Spleen (tissue), 11 donors: ENCODE measurements at regions not wholly inside any gene's neighbourhood (a gene's known extent, or its start where the extent isn't known, plus 50 kb on each side); places are given as distances from the start of the nearest gene placed in this dataset.

Source experiments
- DNase-seq: peaks from one replicate; pipeline ENCODE4 v3.0.0-alpha.2; 2020
- H3K27ac ChIP-seq, 8 donors: fragments of 200-600 bp; sonication (generic) in 7 of 8; 1 replicate in 4 of 8; 2 replicates in 4 of 8; pipeline versions ENCODE4 v1.5.0 to v1.8.0; 2016 to 2021; ENCODE audit warnings: inconsistent platforms in 4 of 8, mild to moderate bottlenecking in 4 of 8, moderate library complexity in 1 of 8
- H3K27me3 ChIP-seq, 7 donors: fragments of 200-600 bp; sonication (generic) in 6 of 7; replicated peaks in 1 of 7; 1 replicate in 4 of 7; 2 replicates in 3 of 7; pipeline versions ENCODE4 v1.5.0 to v1.8.0; 2016 to 2021; ENCODE audit warnings: inconsistent platforms in 3 of 7, mild to moderate bottlenecking in 1 of 7
- H3K36me3 ChIP-seq, 6 donors: fragments of 200-600 bp; sonication (generic) in 5 of 6; 1 replicate in 4 of 6; 2 replicates in 2 of 6; pipeline versions ENCODE4 v1.5.0 to v1.8.0; 2016 to 2021; ENCODE audit warnings: inconsistent platforms in 2 of 6
- H3K4me1 ChIP-seq, 6 donors: fragments of 200-600 bp; sonication (generic) in 5 of 6; 1 replicate in 3 of 6; 2 replicates in 3 of 6; pipeline versions ENCODE4 v1.5.0 to v1.8.0; 2016 to 2021; ENCODE audit warnings: inconsistent platforms in 3 of 6
- H3K4me3 ChIP-seq, 8 donors: fragments of 200-600 bp; sonication (generic) in 7 of 8; 1 replicate in 4 of 8; 2 replicates in 4 of 8; pipeline versions ENCODE4 v1.5.0 to v1.8.0; 2016 to 2021; ENCODE audit warnings: inconsistent platforms in 4 of 8, mild to moderate bottlenecking in 4 of 8, moderate library complexity in 2 of 8
- H3K9me3 ChIP-seq, 8 donors: fragments of 200-600 bp; sonication (generic) in 7 of 8; 1 replicate in 4 of 8; 2 replicates in 4 of 8; pipeline versions ENCODE4 v1.5.0 to v1.8.0; 2016 to 2021; ENCODE audit warnings: inconsistent platforms in 4 of 8
- POLR2A ChIP-seq, 3 donors: fragments of 450-650 bp; IDR thresholded peaks; one replicate each; pipeline ENCODE4 v1.5.1; 2017; ENCODE audit warnings: antibody characterized with exemption in 3 of 3, mild to moderate bottlenecking in 1 of 3
- POLR2AphosphoS5 ChIP-seq, 3 donors: sonication (generic); formaldehyde crosslinking; IDR thresholded peaks; one replicate each; pipeline ENCODE4 v1.5.1; 2017; ENCODE audit warnings: antibody characterized with exemption in 3 of 3
- WGBS, 5 donors: extraction: QIAGEN DNeasy Blood & Tissue Kit in 3 of 5; methylation state at CpG; one replicate each; pipeline versions ENCODE4 v1.1.5 to v1.1.7; 2013 to 2018; 5-methylcytosine and 5-hydroxymethylcytosine counted together
- intact Hi-C: fragments of 100-400 bp; cut with DNase I; formaldehyde crosslinking; loops from one replicate; pipeline ENCODE4 v1.15.0; 2023; ENCODE audit warnings: low total_unique reads
- TF ChIP-seq, protein P1 (sequence below), 11 experiments: fragments of 200-600 bp in 7 of 11; fragments of 450-650 bp in 4 of 11; sonication (generic) in 4 of 11; IDR thresholded peaks in 8 of 11; conservative IDR thresholded peaks in 3 of 11; 1 replicate in 7 of 11; 2 replicates in 4 of 11; pipeline versions ENCODE4 v1.4.0 to v1.8.0; 2016 to 2021; ENCODE audit warnings: antibody characterized with exemption in 11 of 11, inconsistent platforms in 4 of 11, mild to moderate bottlenecking in 1 of 11
- donor health status: healthy with polysubstance abuse.
- donor health status: DM: no; HTN: no; CAD: no; lungs with moderate emphysema.
- donor health status: DM: no; HTN: no; CAD: no.
- donor health status: Bipolar disorder and iron deficiency.
- donor health status: healthy.
- donor health status: DM: no; HTN: no; CAD: no.
- donor health status: DM: yes; HTN: yes; CAD: no.

GRCh38 chr14:51436630-51437029 lies 196.6 kb downstream of the TMX1 start:
- H3K36me3 ChIP-seq: no peaks in the 10 kb centered on the region
- H3K27ac ChIP-seq: no peak overlapping the region
- H3K4me3 ChIP-seq: no peak overlapping the region
- TF ChIP-seq, protein P1, sequence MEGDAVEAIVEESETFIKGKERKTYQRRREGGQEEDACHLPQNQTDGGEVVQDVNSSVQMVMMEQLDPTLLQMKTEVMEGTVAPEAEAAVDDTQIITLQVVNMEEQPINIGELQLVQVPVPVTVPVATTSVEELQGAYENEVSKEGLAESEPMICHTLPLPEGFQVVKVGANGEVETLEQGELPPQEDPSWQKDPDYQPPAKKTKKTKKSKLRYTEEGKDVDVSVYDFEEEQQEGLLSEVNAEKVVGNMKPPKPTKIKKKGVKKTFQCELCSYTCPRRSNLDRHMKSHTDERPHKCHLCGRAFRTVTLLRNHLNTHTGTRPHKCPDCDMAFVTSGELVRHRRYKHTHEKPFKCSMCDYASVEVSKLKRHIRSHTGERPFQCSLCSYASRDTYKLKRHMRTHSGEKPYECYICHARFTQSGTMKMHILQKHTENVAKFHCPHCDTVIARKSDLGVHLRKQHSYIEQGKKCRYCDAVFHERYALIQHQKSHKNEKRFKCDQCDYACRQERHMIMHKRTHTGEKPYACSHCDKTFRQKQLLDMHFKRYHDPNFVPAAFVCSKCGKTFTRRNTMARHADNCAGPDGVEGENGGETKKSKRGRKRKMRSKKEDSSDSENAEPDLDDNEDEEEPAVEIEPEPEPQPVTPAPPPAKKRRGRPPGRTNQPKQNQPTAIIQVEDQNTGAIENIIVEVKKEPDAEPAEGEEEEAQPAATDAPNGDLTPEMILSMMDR (IDR thresholded peaks at IDR 0.05 in 8 of 11, conservative IDR thresholded peaks at IDR 0.05 in 3 of 11): no peak
- TF ChIP-seq POLR2AphosphoS5 (IDR thresholded peaks at IDR 0.05) (no peak), POLR2A (IDR thresholded peaks at IDR 0.05) (no peak)
- intact Hi-C loops: no loop called here
- no peaks in the 10 kb centered on the region for H3K4me1 ChIP-seq
- DNase-seq: no peak
- peaks cover 0 to 5% (median 0%) of the 10 kb centered on the region in 7 donors for H3K27me3 ChIP-seq
- 89 to 96% (median 93%) methylated on average over 1 of the region's 1 CpG for WGBS, 5 donors
- H3K9me3 ChIP-seq: no peaks in the 10 kb centered on the region

DNA sequence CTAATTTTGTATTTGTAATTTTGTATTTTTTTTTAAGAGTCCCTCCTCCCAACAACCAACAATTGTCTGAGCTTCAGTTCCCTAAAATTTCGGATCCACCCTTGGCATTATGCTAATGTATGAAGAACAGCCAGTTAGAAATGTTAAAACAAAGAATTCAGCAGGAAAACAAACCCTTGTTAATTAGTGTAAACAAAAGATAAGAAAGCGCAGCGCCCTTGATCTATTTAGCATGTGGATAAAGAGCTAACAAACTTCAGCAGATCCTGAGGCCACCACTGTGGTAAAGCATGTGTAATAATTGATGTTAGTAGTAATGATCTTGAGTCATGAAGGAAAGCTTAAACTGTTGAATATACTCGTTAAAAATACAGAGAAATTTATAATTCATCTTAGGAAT lies 199.8 kb downstream of the TMX1 start:
- TF ChIP-seq POLR2A (IDR thresholded peaks at IDR 0.05) (no peak), POLR2AphosphoS5 (IDR thresholded peaks at IDR 0.05) (no peak)
- TF ChIP-seq, protein P1 (IDR thresholded peaks at IDR 0.05 in 8 of 11, conservative IDR thresholded peaks at IDR 0.05 in 3 of 11): no peak

DNA sequence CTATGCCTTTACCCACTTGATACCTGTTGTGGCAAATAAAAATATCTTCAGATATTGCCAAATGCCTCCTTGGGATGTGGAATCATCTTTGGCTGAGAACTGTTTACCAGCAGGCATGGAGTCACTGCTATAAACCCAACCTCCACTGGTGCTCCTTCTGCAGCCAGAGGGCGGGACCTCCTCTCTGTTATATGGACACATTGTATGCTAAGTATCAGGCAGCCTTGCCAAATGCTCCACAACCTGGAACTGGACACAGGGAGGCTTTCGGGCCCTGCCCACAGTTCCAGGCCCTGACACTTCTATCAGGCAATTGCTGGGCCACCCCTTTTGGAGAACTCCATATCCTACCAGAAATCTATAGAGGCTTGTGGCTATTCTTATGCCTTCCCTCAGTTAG lies 201.0 kb downstream of the TMX1 start:
- Histone ChIP-seq H3K4me3 (no peak overlapping the region), H3K36me3 (no peaks in the 10 kb centered on the region), H3K27me3 (peaks cover 0 to 19% (median 0%) of the 10 kb centered on the region in 7 donors), H3K9me3 (no peaks in the 10 kb centered on the region), H3K4me1 (peaks cover 0 to 5% (median 0%) of the 10 kb centered on the region in 6 donors), H3K27ac (no peak overlapping the region)
- no peak for DNase-seq
- WGBS, 5 donors: 52 to 87% (median 83%) methylated on average over 2 of the region's 2 CpGs
- intact Hi-C loops: no loop called here
- TF ChIP-seq POLR2A (IDR thresholded peaks at IDR 0.05) (no peak), POLR2AphosphoS5 (IDR thresholded peaks at IDR 0.05) (no peak)
- TF ChIP-seq, protein P1 (IDR thresholded peaks at IDR 0.05 in 8 of 11, conservative IDR thresholded peaks at IDR 0.05 in 3 of 11): no peak

More for the DNA sequence above, 199.8 kb downstream of the TMX1 start:
- 43 to 61% (median 50%) methylated on average over 4 of the region's 4 CpGs for WGBS, 5 donors
- intact Hi-C loops: no loop called here
- H3K9me3 ChIP-seq: no peaks in the 10 kb centered on the region
- H3K4me1 ChIP-seq: peaks cover 0 to 5% (median 0%) of the 10 kb centered on the region in 6 donors
- H3K27ac ChIP-seq: no peak overlapping the region
- no peaks in the 10 kb centered on the region for H3K36me3 ChIP-seq
- H3K4me3 ChIP-seq: no peak overlapping the region
- peaks cover 0 to 19% (median 0%) of the 10 kb centered on the region in 7 donors for H3K27me3 ChIP-seq
- no peak for DNase-seq

DNA sequence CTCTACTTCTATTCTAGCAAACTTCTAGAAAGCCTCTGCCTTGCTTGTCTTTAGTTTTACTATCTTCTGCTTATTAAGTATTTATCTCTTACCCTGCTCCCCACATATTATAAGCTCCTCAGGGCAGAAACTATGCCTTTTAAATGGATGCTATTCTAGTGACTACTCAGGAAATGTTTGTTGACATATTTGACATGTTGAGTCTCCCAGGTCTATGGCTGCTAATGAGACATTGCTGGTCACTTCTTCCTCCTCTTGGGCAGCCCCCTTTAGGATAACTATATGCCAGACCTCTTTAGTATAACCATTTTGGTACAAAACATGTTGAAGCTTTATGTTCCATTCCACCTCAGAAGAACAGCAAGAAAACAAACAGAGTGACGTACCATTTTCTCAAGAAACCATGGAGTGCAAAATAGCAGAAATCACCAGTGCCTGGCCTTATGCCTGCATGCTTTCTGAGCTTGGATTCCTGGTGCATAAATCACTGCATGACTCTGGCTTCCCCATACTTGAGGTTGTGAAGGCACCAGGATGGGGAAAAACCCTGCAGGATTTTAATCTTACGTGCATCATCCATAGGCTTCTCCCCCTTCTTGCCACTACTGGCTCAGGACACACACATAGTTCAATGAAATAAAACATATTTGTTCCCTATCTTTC lies 202.6 kb downstream of the TMX1 start:
- Histone ChIP-seq H3K4me3 (no peak overlapping the region), H3K4me1 (peaks cover 0 to 5% (median 0%) of the 10 kb centered on the region in 6 donors), H3K27ac (no peak overlapping the region), H3K27me3 (peaks cover 0 to 19% (median 0%) of the 10 kb centered on the region in 7 donors), H3K9me3 (no peaks in the 10 kb centered on the region), H3K36me3 (no peaks in the 10 kb centered on the region)
- intact Hi-C loops: no loop called here
- TF ChIP-seq POLR2A (IDR thresholded peaks at IDR 0.05): no peak
- TF ChIP-seq, protein P1 (IDR thresholded peaks at IDR 0.05 in 8 of 11, conservative IDR thresholded peaks at IDR 0.05 in 3 of 11): no peak
- TF ChIP-seq POLR2AphosphoS5 (IDR thresholded peaks at IDR 0.05): no peak
- no peak for DNase-seq
- WGBS, 5 donors: 43 to 91% (median 75%) methylated on average over 2 of the region's 2 CpGs
